H1 (cell line): ENCODE measurements at regions not wholly inside any gene's neighbourhood (a gene's known extent, or its start where the extent isn't known, plus 50 kb on each side); places are given as distances from the start of the nearest gene placed in this dataset.

ENCODE experiments used
- CTCF ChIA-PET: fragments of 300-600 bp; sonication (Branson Sonifier 250); formaldehyde crosslinking; loops from one replicate; lab custom pipeline; 2021; ENCODE audit not compliant: partially characterized antibody; lab: Charles Lee
- POLR2A ChIA-PET: fragments of 300-600 bp; sonication (Branson Sonifier 250); formaldehyde crosslinking; loops from one replicate; lab custom pipeline; 2021; ENCODE audit warnings: inconsistent platforms; ENCODE audit not compliant: partially characterized antibody; lab: Charles Lee
- DNase-seq, 2 experiments: peaks; one replicate each; pipeline versions ENCODE4 v3.0.0 to v3.0.0-alpha.2; 2010 to 2022; ENCODE audit warnings: low spot score in 2 of 2, low read depth in 1 of 2, mixed read lengths in 1 of 2
- FAIRE-seq: peaks from 2 replicates; lab custom pipeline; 2011; peaks lifted over from hg19 to GRCh38; lab: Jason Lieb, UNC
- H2AFZ ChIP-seq: 2 replicates; pipeline ENCODE4 v1.8.1; 2012; ENCODE audit warnings: low read length, inconsistent platforms
- H2AK5ac ChIP-seq: 2 replicates; pipeline ENCODE4 v1.6.1; 2013; ENCODE audit warnings: low read depth, low read length
- H2BK120ac ChIP-seq: replicated peaks from 2 replicates; pipeline ENCODE3; 2013; ENCODE audit warnings: low read depth, low read length, inconsistent platforms
- H2BK12ac ChIP-seq: 2 replicates; pipeline ENCODE4 v1.6.1; 2013; ENCODE audit warnings: low read depth, low read length
- H2BK15ac ChIP-seq: 2 replicates; pipeline ENCODE4 v1.6.1; 2013; ENCODE audit warnings: low read length
- H2BK20ac ChIP-seq: 2 replicates; pipeline ENCODE4 v1.6.1; 2013; ENCODE audit warnings: low read length
- H2BK5ac ChIP-seq: 2 replicates; pipeline ENCODE4 v1.6.1; 2013; ENCODE audit warnings: low read depth, low read length
- H3K14ac ChIP-seq: 2 replicates; pipeline ENCODE4 v1.6.1; 2013; ENCODE audit warnings: inconsistent platforms; ENCODE audit not compliant: insufficient read length
- H3K18ac ChIP-seq: 2 replicates; pipeline ENCODE4 v1.6.1; 2013; ENCODE audit warnings: low read length; ENCODE audit errors: extremely low read depth
- H3K23ac ChIP-seq: 2 replicates; pipeline ENCODE4 v1.6.1; 2013; ENCODE audit warnings: inconsistent platforms; ENCODE audit not compliant: insufficient read length
- H3K23me2 ChIP-seq: 2 replicates; pipeline ENCODE4 v1.6.1; 2013; ENCODE audit warnings: low read depth, low read length
- H3K27ac ChIP-seq: 2 replicates; pipeline ENCODE4 v1.6.1; 2011; ENCODE audit warnings: low read depth, low read length, inconsistent platforms
- H3K27me3 ChIP-seq, 4 experiments: replicated peaks in 1 of 4; 1 replicate in 1 of 4; 2 replicates in 3 of 4; pipeline versions ENCODE4 v1.6.1 to v1.8.1; 2011 to 2013; ENCODE audit warnings: low read length in 3 of 4, mild to moderate bottlenecking in 3 of 4, inconsistent platforms in 2 of 4, mixed read lengths in 2 of 4, moderate library complexity in 1 of 4; ENCODE audit not compliant: control insufficient read depth in 3 of 4, insufficient read depth in 3 of 4; ENCODE audit errors: extremely low read depth in 1 of 4
- H3K36me3 ChIP-seq, 4 experiments: 2 replicates each; pipeline versions ENCODE4 v1.6.1 to v1.8.1; 2011 to 2013; ENCODE audit warnings: mild to moderate bottlenecking in 4 of 4, low read length in 3 of 4, moderate library complexity in 2 of 4, control low read depth in 1 of 4, inconsistent platforms in 1 of 4; ENCODE audit not compliant: insufficient read depth in 4 of 4, control insufficient read depth in 2 of 4
- H3K4ac ChIP-seq: replicated peaks from 2 replicates; pipeline ENCODE3; 2013; ENCODE audit warnings: low read length, low read depth, mixed read lengths, inconsistent platforms; ENCODE audit not compliant: insufficient read length
- H3K4me1 ChIP-seq, 4 experiments: replicated peaks in 1 of 4; 1 replicate in 1 of 4; 2 replicates in 3 of 4; pipeline versions ENCODE4 v1.6.1 to v1.8.1; 2011 to 2013; ENCODE audit warnings: low read length in 3 of 4, inconsistent platforms in 2 of 4, mixed read lengths in 1 of 4; ENCODE audit not compliant: insufficient read depth in 4 of 4, control insufficient read depth in 3 of 4
- H3K4me2 ChIP-seq, 2 experiments: 2 replicates each; pipeline versions ENCODE4 v1.6.1 to v1.8.1; 2011 to 2013; ENCODE audit warnings: low read depth in 2 of 2, low read length in 2 of 2, control low read depth in 1 of 2, inconsistent platforms in 1 of 2, mild to moderate bottlenecking in 1 of 2; ENCODE audit not compliant: insufficient read depth in 1 of 2
- H3K4me3 ChIP-seq, 4 experiments: fragments of 200-600, 300-600 bp in 1 of 4; sonication (generic), shearing (Covaris generic), sonication (Bioruptor Twin) in 1 of 4; 2 replicates each; pipeline versions ENCODE4 v1.5.1 to v1.8.1; 2011 to 2016; ENCODE audit warnings: low read length in 4 of 4, low read depth in 3 of 4, control low read depth in 2 of 4, inconsistent platforms in 2 of 4, mild to moderate bottlenecking in 2 of 4, mixed read lengths in 1 of 4, moderate library complexity in 1 of 4; ENCODE audit not compliant: insufficient read depth in 2 of 4; ENCODE audit errors: extremely low read depth in 1 of 4
- H3K56ac ChIP-seq: replicated peaks from 2 replicates; pipeline ENCODE3; 2013; ENCODE audit warnings: low read depth, mild to moderate bottlenecking, mixed read lengths, low read length, inconsistent platforms; ENCODE audit not compliant: insufficient read length
- H3K79me1 ChIP-seq: 2 replicates; pipeline ENCODE4 v1.6.1; 2013; ENCODE audit warnings: low read depth, low read length, control low read depth
- H3K79me2 ChIP-seq, 2 experiments: 2 replicates each; pipeline versions ENCODE4 v1.6.1 to v1.8.1; 2012 to 2013; ENCODE audit warnings: low read length in 2 of 2, mild to moderate bottlenecking in 2 of 2, inconsistent platforms in 1 of 2; ENCODE audit not compliant: insufficient read depth in 2 of 2, control insufficient read depth in 1 of 2
- H3K9ac ChIP-seq, 4 experiments: replicated peaks in 1 of 4; 1 replicate in 1 of 4; 2 replicates in 3 of 4; pipeline versions ENCODE4 v1.6.1 to v1.8.1; 2011 to 2013; ENCODE audit warnings: low read depth in 3 of 4, low read length in 3 of 4, control low read depth in 2 of 4, mild to moderate bottlenecking in 2 of 4, moderate library complexity in 2 of 4, inconsistent platforms in 1 of 4; ENCODE audit errors: extremely low read depth in 1 of 4
- H3K9me3 ChIP-seq, 2 experiments: 2 replicates each; pipeline versions ENCODE4 v1.6.1 to v1.8.1; 2012 to 2013; ENCODE audit warnings: mild to moderate bottlenecking in 2 of 2, moderate library complexity in 2 of 2, control low read depth in 1 of 2, inconsistent platforms in 1 of 2, low read depth in 1 of 2, low read length in 1 of 2, mixed read lengths in 1 of 2; ENCODE audit not compliant: insufficient read depth in 2 of 2
- H4K20me1 ChIP-seq, 2 experiments: replicated peaks in 1 of 2; 2 replicates each; pipeline versions ENCODE3 to v1.8.1; 2011 to 2013; ENCODE audit warnings: inconsistent platforms in 2 of 2, low read length in 2 of 2, mild to moderate bottlenecking in 1 of 2; ENCODE audit not compliant: insufficient read depth in 2 of 2, control insufficient read depth in 1 of 2
- H4K5ac ChIP-seq: 2 replicates; pipeline ENCODE4 v1.6.1; 2013; ENCODE audit warnings: low read length, low read depth, mixed read lengths, inconsistent platforms; ENCODE audit not compliant: insufficient read length
- H4K8ac ChIP-seq: 2 replicates; pipeline ENCODE4 v1.8.0; 2013; ENCODE audit warnings: mild to moderate bottlenecking, moderate library complexity, low read length, inconsistent platforms; ENCODE audit not compliant: insufficient read depth; ENCODE audit errors: extremely low read depth
- H4K91ac ChIP-seq: replicated peaks from 2 replicates; pipeline ENCODE3; 2013; ENCODE audit warnings: low read length, mixed read lengths, inconsistent platforms; ENCODE audit not compliant: insufficient read length
- CHD1 ChIP-seq: IDR thresholded peaks from 2 replicates; pipeline ENCODE4 v1.6.1; 2012; ENCODE audit warnings: low read depth, low read length, improper control_type of control experiment
- CTCF ChIP-seq, 3 experiments: IDR thresholded peaks; 1 replicate in 2 of 3; 2 replicates in 1 of 3; pipeline versions ENCODE4 v1.5.1 to v1.6.1; 2011; ENCODE audit warnings: low read length in 3 of 3, mild to moderate bottlenecking in 3 of 3, inconsistent platforms in 2 of 3, low read depth in 1 of 3, moderate library complexity in 1 of 3; ENCODE audit not compliant: insufficient read depth in 1 of 3; ENCODE audit errors: control extremely low read depth in 1 of 3
- EP300 ChIP-seq, 2 experiments: IDR thresholded peaks; 1 replicate in 1 of 2; 2 replicates in 1 of 2; pipeline ENCODE4 v1.6.1; 2011 to 2012; ENCODE audit warnings: low read depth in 2 of 2, low read length in 2 of 2, mild to moderate bottlenecking in 2 of 2, borderline replicate concordance in 1 of 2, inconsistent platforms in 1 of 2, moderate library complexity in 1 of 2
- GTF2F1 ChIP-seq: IDR thresholded peaks from 2 replicates; pipeline ENCODE4 v1.6.1; 2012; ENCODE audit warnings: low read depth, low read length, improper control_type of control experiment, borderline replicate concordance
- HDAC2 ChIP-seq, 2 experiments: fragments of 300-600 bp in 1 of 2; sonication (generic) in 1 of 2; IDR thresholded peaks; 2 replicates each; pipeline ENCODE4 v1.6.1; 2011 to 2012; ENCODE audit warnings: low read depth in 2 of 2, low read length in 2 of 2, mild to moderate bottlenecking in 2 of 2, moderate library complexity in 2 of 2, borderline replicate concordance in 1 of 2, inconsistent platforms in 1 of 2
- JUN ChIP-seq: IDR thresholded peaks from 2 replicates; pipeline ENCODE4 v1.6.1; 2011; ENCODE audit warnings: low read depth, mild to moderate bottlenecking, improper control_type of control experiment, low read length
- JUND ChIP-seq: IDR thresholded peaks from 2 replicates; pipeline ENCODE4 v1.6.1; 2011; ENCODE audit warnings: mild to moderate bottlenecking, improper control_type of control experiment, low read length
- KDM1A ChIP-seq: fragments of 200-600, 300-600 bp; sonication (generic); IDR thresholded peaks from 2 replicates; pipeline ENCODE4 v1.7.1; 2016; ENCODE audit warnings: mild to moderate bottlenecking, low read length, borderline replicate concordance
- MAFK ChIP-seq: IDR thresholded peaks from 2 replicates; pipeline ENCODE4 v1.6.1; 2012; ENCODE audit warnings: low read depth, mild to moderate bottlenecking, improper control_type of control experiment, low read length
- PHF8 ChIP-seq: fragments of 200-600 bp; sonication (generic); conservative IDR thresholded peaks from 2 replicates; pipeline ENCODE4 v1.7.1; 2012; ENCODE audit warnings: low read depth, mild to moderate bottlenecking, inconsistent platforms, low read length, moderate library complexity
- RAD21 ChIP-seq, 2 experiments: IDR thresholded peaks in 1 of 2; conservative IDR thresholded peaks in 1 of 2; 2 replicates each; pipeline ENCODE4 v1.6.1; 2011; ENCODE audit warnings: low read depth in 2 of 2, low read length in 2 of 2, improper control_type of control experiment in 1 of 2, inconsistent platforms in 1 of 2, mild to moderate bottlenecking in 1 of 2, moderate library complexity in 1 of 2
- WGBS, 2 experiments: shearing (Covaris generic) in 1 of 2; methylation state at CpG; one replicate each; pipeline versions ENCODE4 v1.1.6 to v1.1.7; 2013 to 2015; ENCODE audit warnings: low lambda C conversion rate in 2 of 2, mixed read lengths in 2 of 2, inconsistent platforms in 1 of 2, low coverage in 1 of 2, missing lambda C conversion rate in 1 of 2; ENCODE audit not compliant: insufficient replicate concordance in 2 of 2, insufficient coverage in 1 of 2, insufficient read length in 1 of 2; ENCODE audit errors: extremely low coverage in 1 of 2, missing lambda C conversion rate in 1 of 2; 5-methylcytosine and 5-hydroxymethylcytosine counted together

- H3K27me3 ChIP-seq, result no peaks in the 10 kb centered on the region
- H2BK20ac ChIP-seq, result no peak overlapping the region
- no peaks in the 10 kb centered on the region for H3K9me3 ChIP-seq
- no peak overlapping the region for H3K4me2 ChIP-seq
- no peak overlapping the region for H2AK5ac ChIP-seq
- no peak overlapping the region for H3K23ac ChIP-seq
- no peak overlapping the region for H3K9ac ChIP-seq
- no peaks in the 10 kb centered on the region for H3K4me1 ChIP-seq
- H3K18ac ChIP-seq, result no peak overlapping the region
- no peak overlapping the region for H2BK12ac ChIP-seq
- DNase-seq (no peak), FAIRE-seq (no peak)
- H3K79me1 ChIP-seq, result no peaks in the 10 kb centered on the region
- TF ChIP-seq RAD21 (IDR thresholded peaks at IDR 0.05 in 1 of 2, conservative IDR thresholded peaks at IDR 0.05 in 1 of 2; ENCODE audit: low read depth in 2 of 2, low read length in 2 of 2), result no peak
- no peak for TF ChIP-seq MAFK
- TF ChIP-seq JUN, result no peak
- no peak for TF ChIP-seq CTCF (IDR thresholded peaks at IDR 0.05; ENCODE audit: control extremely low read depth in 1 of 3, insufficient read depth in 1 of 3, low read depth in 1 of 3, low read length in 3 of 3)
- TF ChIP-seq HDAC2 (IDR thresholded peaks at IDR 0.05; ENCODE audit: borderline replicate concordance in 1 of 2, low read depth in 2 of 2, low read length in 2 of 2), result no peak
- TF ChIP-seq GTF2F1, result no peak
- no peak for TF ChIP-seq JUND
- TF ChIP-seq KDM1A, result no peak
- TF ChIP-seq PHF8, result no peak
- TF ChIP-seq EP300 (IDR thresholded peaks at IDR 0.05; ENCODE audit: borderline replicate concordance in 1 of 2, low read depth in 2 of 2, low read length in 2 of 2), result no peak
- no peak for TF ChIP-seq CHD1
- no peaks in the 10 kb centered on the region for H4K20me1 ChIP-seq
- H3K27ac ChIP-seq, result no peak overlapping the region
- no peaks in the 10 kb centered on the region for H3K23me2 ChIP-seq
- no peak overlapping the region for H4K91ac ChIP-seq
- H4K8ac ChIP-seq, result no peak overlapping the region
- no peak overlapping the region for H4K5ac ChIP-seq
- H3K56ac ChIP-seq, result no peak overlapping the region
- 88% methylated on average over 6 of the region's 6 CpGs; no CpG with 5 or more reads in 1 of the 2 experiments for WGBS, 2 experiments
- POLR2A ChIA-PET, result interaction anchor here (0.7 kb wide), 1 partner anchor 37 kb away, joined by 3 read pairs; no protein-coding TSS in a partner anchor
- no peak overlapping the region for H2BK15ac ChIP-seq
- no peak overlapping the region for H2BK5ac ChIP-seq
- no peaks in the 10 kb centered on the region for H3K79me2 ChIP-seq
- no peak overlapping the region for H3K4me3 ChIP-seq
- no peak overlapping the region for H3K4ac ChIP-seq
- CTCF ChIA-PET, result interaction anchor here (0.6 kb wide), 1 partner anchor 868 kb away, joined by 3 read pairs; no protein-coding TSS in a partner anchor
- H3K36me3 ChIP-seq, result no peaks in the 10 kb centered on the region
- no peak overlapping the region for H2AFZ ChIP-seq
- H2BK120ac ChIP-seq, result no peak overlapping the region
- no peak overlapping the region for H3K14ac ChIP-seq
These were observed 629.9 kb downstream of the CCDC171 start for GRCh38 chr9:16182784-16183183.
